ENCODE measurements at regions not wholly inside any gene's neighbourhood (a gene's known extent, or its start where the extent isn't known, plus 50 kb on each side); places are given as distances from the start of the nearest gene placed in this dataset.

DNA sequence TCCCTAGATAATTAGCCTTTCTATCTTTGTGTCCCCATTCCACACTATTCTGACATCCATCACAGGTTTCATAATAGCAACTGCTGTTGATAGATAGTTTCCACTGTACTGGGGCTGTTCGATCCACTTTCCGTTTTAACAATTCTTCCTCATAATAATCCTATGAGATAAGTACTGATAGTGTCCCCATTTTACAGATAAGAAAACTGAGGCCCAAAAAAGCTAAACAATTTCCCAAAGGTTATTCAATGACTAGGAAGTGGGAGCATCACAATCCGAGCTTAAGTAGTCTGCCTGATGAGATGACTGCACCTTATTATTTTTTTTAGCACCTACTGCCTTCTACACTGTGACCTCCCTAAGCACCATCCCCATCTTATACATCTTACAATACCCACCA, 569.2 kb downstream of the STK39 start:
- TF ChIP-seq, protein P1, sequence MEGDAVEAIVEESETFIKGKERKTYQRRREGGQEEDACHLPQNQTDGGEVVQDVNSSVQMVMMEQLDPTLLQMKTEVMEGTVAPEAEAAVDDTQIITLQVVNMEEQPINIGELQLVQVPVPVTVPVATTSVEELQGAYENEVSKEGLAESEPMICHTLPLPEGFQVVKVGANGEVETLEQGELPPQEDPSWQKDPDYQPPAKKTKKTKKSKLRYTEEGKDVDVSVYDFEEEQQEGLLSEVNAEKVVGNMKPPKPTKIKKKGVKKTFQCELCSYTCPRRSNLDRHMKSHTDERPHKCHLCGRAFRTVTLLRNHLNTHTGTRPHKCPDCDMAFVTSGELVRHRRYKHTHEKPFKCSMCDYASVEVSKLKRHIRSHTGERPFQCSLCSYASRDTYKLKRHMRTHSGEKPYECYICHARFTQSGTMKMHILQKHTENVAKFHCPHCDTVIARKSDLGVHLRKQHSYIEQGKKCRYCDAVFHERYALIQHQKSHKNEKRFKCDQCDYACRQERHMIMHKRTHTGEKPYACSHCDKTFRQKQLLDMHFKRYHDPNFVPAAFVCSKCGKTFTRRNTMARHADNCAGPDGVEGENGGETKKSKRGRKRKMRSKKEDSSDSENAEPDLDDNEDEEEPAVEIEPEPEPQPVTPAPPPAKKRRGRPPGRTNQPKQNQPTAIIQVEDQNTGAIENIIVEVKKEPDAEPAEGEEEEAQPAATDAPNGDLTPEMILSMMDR (IDR thresholded peaks at IDR 0.05; ENCODE audit: poor library complexity, severe bottlenecking), result no peak
- TF ChIP-seq SMC3 (conservative IDR thresholded peaks at IDR 0.05; ENCODE audit: poor library complexity) (no peak), POLR2AphosphoS5 (IDR thresholded peaks at IDR 0.05) (no peak), RAD21 (conservative IDR thresholded peaks at IDR 0.05) (no peak), EP300 (conservative IDR thresholded peaks at IDR 0.05; ENCODE audit: poor library complexity, severe bottlenecking) (no peak), EZH2 (IDR thresholded peaks at IDR 0.05; ENCODE audit: borderline replicate concordance, insufficient read depth, low read length, poor library complexity, severe bottlenecking) (no peak), TAF1 (IDR thresholded peaks at IDR 0.05; ENCODE audit: low read depth) (no peak), MXI1 (conservative IDR thresholded peaks at IDR 0.05; ENCODE audit: poor library complexity, severe bottlenecking) (no peak)
- TF ChIP-seq, protein P2, sequence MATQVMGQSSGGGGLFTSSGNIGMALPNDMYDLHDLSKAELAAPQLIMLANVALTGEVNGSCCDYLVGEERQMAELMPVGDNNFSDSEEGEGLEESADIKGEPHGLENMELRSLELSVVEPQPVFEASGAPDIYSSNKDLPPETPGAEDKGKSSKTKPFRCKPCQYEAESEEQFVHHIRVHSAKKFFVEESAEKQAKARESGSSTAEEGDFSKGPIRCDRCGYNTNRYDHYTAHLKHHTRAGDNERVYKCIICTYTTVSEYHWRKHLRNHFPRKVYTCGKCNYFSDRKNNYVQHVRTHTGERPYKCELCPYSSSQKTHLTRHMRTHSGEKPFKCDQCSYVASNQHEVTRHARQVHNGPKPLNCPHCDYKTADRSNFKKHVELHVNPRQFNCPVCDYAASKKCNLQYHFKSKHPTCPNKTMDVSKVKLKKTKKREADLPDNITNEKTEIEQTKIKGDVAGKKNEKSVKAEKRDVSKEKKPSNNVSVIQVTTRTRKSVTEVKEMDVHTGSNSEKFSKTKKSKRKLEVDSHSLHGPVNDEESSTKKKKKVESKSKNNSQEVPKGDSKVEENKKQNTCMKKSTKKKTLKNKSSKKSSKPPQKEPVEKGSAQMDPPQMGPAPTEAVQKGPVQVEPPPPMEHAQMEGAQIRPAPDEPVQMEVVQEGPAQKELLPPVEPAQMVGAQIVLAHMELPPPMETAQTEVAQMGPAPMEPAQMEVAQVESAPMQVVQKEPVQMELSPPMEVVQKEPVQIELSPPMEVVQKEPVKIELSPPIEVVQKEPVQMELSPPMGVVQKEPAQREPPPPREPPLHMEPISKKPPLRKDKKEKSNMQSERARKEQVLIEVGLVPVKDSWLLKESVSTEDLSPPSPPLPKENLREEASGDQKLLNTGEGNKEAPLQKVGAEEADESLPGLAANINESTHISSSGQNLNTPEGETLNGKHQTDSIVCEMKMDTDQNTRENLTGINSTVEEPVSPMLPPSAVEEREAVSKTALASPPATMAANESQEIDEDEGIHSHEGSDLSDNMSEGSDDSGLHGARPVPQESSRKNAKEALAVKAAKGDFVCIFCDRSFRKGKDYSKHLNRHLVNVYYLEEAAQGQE (IDR thresholded peaks at IDR 0.05; ENCODE audit: borderline replicate concordance), result no peak
- Histone ChIP-seq H3K9me3 (ENCODE audit: low read length) (no peaks in the 10 kb centered on the region), H3K9me2 (ENCODE audit: insufficient read depth, low read length) (no peaks in the 10 kb centered on the region), H3K27me3 (ENCODE audit: insufficient read depth, low read depth, low read length) (no peaks in the 10 kb centered on the region), H4K20me1 (ENCODE audit: insufficient read depth) (no peaks in the 10 kb centered on the region), H3F3A (ENCODE audit: insufficient read depth, low read length, poor library complexity, severe bottlenecking) (no peaks in the 10 kb centered on the region), H3K79me2 (replicated peaks; ENCODE audit: insufficient read depth, low read length) (no peaks in the 10 kb centered on the region), H3K36me3 (ENCODE audit: insufficient read depth, low read length) (no peaks in the 10 kb centered on the region), H3K4me3 (ENCODE audit: low read length) (no peak overlapping the region), H3K27ac (ENCODE audit: low read length) (no peak overlapping the region), H2AFZ (ENCODE audit: low read depth, low read length) (no peak overlapping the region), H3K4me2 (ENCODE audit: low read length) (no peak overlapping the region), H3K9ac (ENCODE audit: low read length) (no peak overlapping the region)

DNA sequence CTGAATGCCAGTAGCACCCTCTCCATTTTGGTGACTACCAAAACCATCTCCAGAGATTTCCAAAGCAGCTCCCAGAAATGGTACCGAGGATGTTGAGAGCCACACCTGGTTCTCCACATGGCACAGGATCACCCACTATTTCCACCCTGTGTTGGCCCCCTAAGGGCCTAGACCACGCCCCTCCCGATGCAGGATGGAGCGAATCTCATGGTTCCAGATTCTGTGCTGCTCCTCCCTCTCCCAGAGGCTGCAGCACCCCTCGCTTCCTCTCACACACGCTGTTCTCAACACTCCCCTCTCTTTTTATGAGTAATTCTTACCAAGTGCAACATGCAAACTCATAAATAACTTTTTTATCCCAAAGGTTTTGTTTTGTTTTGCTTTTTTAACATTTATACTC, 571.5 kb downstream of the STK39 start:
- Histone ChIP-seq H3K36me3 (ENCODE audit: insufficient read depth, low read length) (no peaks in the 10 kb centered on the region), H3K27ac (ENCODE audit: low read length) (no peak overlapping the region), H3K27me3 (ENCODE audit: insufficient read depth, low read depth, low read length) (no peaks in the 10 kb centered on the region), H3K9me3 (ENCODE audit: low read length) (peaks cover 2% of the 10 kb centered on the region), H3K9me2 (ENCODE audit: insufficient read depth, low read length) (no peaks in the 10 kb centered on the region), H2AFZ (ENCODE audit: low read depth, low read length) (no peak overlapping the region), H3K9ac (ENCODE audit: low read length) (no peak overlapping the region), H3K4me2 (ENCODE audit: low read length) (no peak overlapping the region), H4K20me1 (ENCODE audit: insufficient read depth) (no peaks in the 10 kb centered on the region), H3K4me3 (ENCODE audit: low read length) (no peak overlapping the region), H3F3A (ENCODE audit: insufficient read depth, low read length, poor library complexity, severe bottlenecking) (no peaks in the 10 kb centered on the region), H3K79me2 (replicated peaks; ENCODE audit: insufficient read depth, low read length) (no peaks in the 10 kb centered on the region)
- TF ChIP-seq EZH2 (IDR thresholded peaks at IDR 0.05; ENCODE audit: borderline replicate concordance, insufficient read depth, low read length, poor library complexity, severe bottlenecking) (no peak), TAF1 (IDR thresholded peaks at IDR 0.05; ENCODE audit: low read depth) (no peak), MXI1 (conservative IDR thresholded peaks at IDR 0.05; ENCODE audit: poor library complexity, severe bottlenecking) (no peak), RAD21 (conservative IDR thresholded peaks at IDR 0.05) (no peak), EP300 (conservative IDR thresholded peaks at IDR 0.05; ENCODE audit: poor library complexity, severe bottlenecking) (no peak)
- TF ChIP-seq, protein P2 (IDR thresholded peaks at IDR 0.05; ENCODE audit: borderline replicate concordance), result no peak

All from neural cell (in vitro differentiated cells).